SK-N-SH treated with all-trans-retinoic acid at 6 μM for 48 hours (cell line): ENCODE measurements at regions not wholly inside any gene's neighbourhood (a gene's known extent, or its start where the extent isn't known, plus 50 kb on each side); places are given as distances from the start of the nearest gene placed in this dataset.

Source experiments
- ATAC-seq: fragments of 200-7000 bp; cut with Tn5 transposase; 3 replicates; pipeline ENCODE4 v1.9.1; 2020; ENCODE audit warnings: mild to moderate bottlenecking, moderate library complexity
- BACH2 ChIP-seq: fragments of 250-450 bp; sonication (Bioruptor Pico); IDR thresholded peaks from 2 replicates; pipeline ENCODE4 v1.9.0; 2021; ENCODE audit warnings: mild to moderate bottlenecking, borderline replicate concordance
- CREB5 ChIP-seq: fragments of 250-450 bp; sonication (Bioruptor Pico); IDR thresholded peaks from 2 replicates; pipeline ENCODE4 v1.5.1; 2020; ENCODE audit warnings: low read depth, mild to moderate bottlenecking, moderate library complexity
- CSDC2 ChIP-seq: fragments of 250-450 bp; sonication (Bioruptor Pico); IDR thresholded peaks from 2 replicates; pipeline ENCODE4 v1.5.0; 2020; ENCODE audit warnings: mild to moderate bottlenecking, moderate library complexity
- CSRNP3 ChIP-seq: fragments of 250-450 bp; sonication (Bioruptor Pico); IDR thresholded peaks from 2 replicates; pipeline ENCODE4 v1.5.1; 2021; ENCODE audit warnings: mild to moderate bottlenecking, moderate library complexity
- ESRRG ChIP-seq: fragments of 250-450 bp; sonication (Bioruptor Pico); IDR thresholded peaks from 2 replicates; pipeline ENCODE4 v1.6.1; 2021; ENCODE audit warnings: mild to moderate bottlenecking
- GLIS3 ChIP-seq: fragments of 250-450 bp; sonication (Bioruptor Pico); IDR thresholded peaks from 2 replicates; pipeline ENCODE4 v1.5.0; 2020; ENCODE audit warnings: mild to moderate bottlenecking, moderate library complexity
- ISL1 ChIP-seq: fragments of 250-450 bp; sonication (Bioruptor Pico); IDR thresholded peaks from 2 replicates; pipeline ENCODE4 v2.1.2; 2022; ENCODE audit warnings: mild to moderate bottlenecking, moderate library complexity
- OSR1 ChIP-seq: fragments of 250-450 bp; sonication (Bioruptor Pico); IDR thresholded peaks from 2 replicates; pipeline ENCODE4 v1.8.0; 2022; ENCODE audit warnings: moderate library complexity, mild to moderate bottlenecking, inconsistent platforms
- PATZ1 ChIP-seq: fragments of 250-450 bp; sonication (Bioruptor Pico); IDR thresholded peaks from 2 replicates; pipeline ENCODE4 v1.8.0; 2020; ENCODE audit warnings: mild to moderate bottlenecking, moderate library complexity, borderline replicate concordance
- PPARA ChIP-seq: fragments of 250-450 bp; sonication (Bioruptor Pico); IDR thresholded peaks from 2 replicates; pipeline ENCODE4 v1.5.0; 2020; ENCODE audit warnings: mild to moderate bottlenecking, borderline replicate concordance
- RARB ChIP-seq: fragments of 250-450 bp; sonication (Bioruptor Pico); IDR thresholded peaks from 2 replicates; pipeline ENCODE4 v1.8.0; 2021; ENCODE audit warnings: mild to moderate bottlenecking, moderate library complexity
- SNAI2 ChIP-seq: fragments of 250-450 bp; sonication (Bioruptor Pico); IDR thresholded peaks from 2 replicates; pipeline ENCODE4 v1.5.0; 2020; ENCODE audit warnings: mild to moderate bottlenecking, moderate library complexity
- TCF4 ChIP-seq: fragments of 250-450 bp; sonication (Bioruptor Pico); IDR thresholded peaks from 2 replicates; pipeline ENCODE4 v1.8.0; 2021; ENCODE audit warnings: mild to moderate bottlenecking, moderate library complexity, borderline replicate concordance
- TOX ChIP-seq: fragments of 250-450 bp; sonication (Bioruptor Pico); IDR thresholded peaks from 2 replicates; pipeline ENCODE4 v1.8.0; 2021; ENCODE audit warnings: mild to moderate bottlenecking, moderate library complexity, borderline replicate concordance
- TSHZ2 ChIP-seq: fragments of 250-450 bp; sonication (Bioruptor Pico); IDR thresholded peaks from 2 replicates; pipeline ENCODE4 v1.5.0; 2020; ENCODE audit warnings: mild to moderate bottlenecking, moderate library complexity
- ZC3H10 ChIP-seq: fragments of 250-450 bp; sonication (Bioruptor Pico); IDR thresholded peaks from 2 replicates; pipeline ENCODE4 v1.5.1; 2021; ENCODE audit warnings: mild to moderate bottlenecking, moderate library complexity
- ZFP3 ChIP-seq: fragments of 250-450 bp; sonication (Bioruptor Pico); IDR thresholded peaks from 2 replicates; pipeline ENCODE4 v1.5.0; 2020; ENCODE audit warnings: mild to moderate bottlenecking, moderate library complexity
- ZFP30 ChIP-seq: fragments of 450-650 bp; formaldehyde crosslinking; IDR thresholded peaks from 2 replicates; pipeline ENCODE4 v1.5.0; 2022; ENCODE audit warnings: mild to moderate bottlenecking, moderate library complexity
- ZNF565 ChIP-seq: fragments of 450-650 bp; formaldehyde crosslinking; conservative IDR thresholded peaks from 2 replicates; pipeline ENCODE4 v1.5.0; 2020; ENCODE audit warnings: low read depth, mild to moderate bottlenecking, moderate library complexity
- ZNF70 ChIP-seq: fragments of 450-650 bp; formaldehyde crosslinking; IDR thresholded peaks from 2 replicates; pipeline ENCODE4 v1.5.0; 2020; ENCODE audit warnings: mild to moderate bottlenecking, moderate library complexity
- ZNF8 ChIP-seq: fragments of 450-650 bp; formaldehyde crosslinking; IDR thresholded peaks from 2 replicates; pipeline ENCODE4 v1.5.0; 2020; ENCODE audit warnings: mild to moderate bottlenecking, moderate library complexity

GRCh38 chr10:124328477-124329220 is 90.1 kb downstream of the OAT start:
- no peak for ATAC-seq
- no peak for TF ChIP-seq SNAI2
- TF ChIP-seq ZC3H10 (CRISPR knock-in tag): no peak
- TF ChIP-seq TOX (CRISPR knock-in tag): no peak
- no peak for TF ChIP-seq GLIS3 (CRISPR knock-in tag)
- no peak for TF ChIP-seq CSRNP3 (CRISPR knock-in tag)
- TF ChIP-seq TCF4: no peak
- no peak for TF ChIP-seq ZNF70 (CRISPR knock-in tag)
- no peak for TF ChIP-seq RARB

- no peak for ATAC-seq
- TF ChIP-seq BACH2 (CRISPR knock-in tag): no peak
- no peak for TF ChIP-seq RARB
- TF ChIP-seq SNAI2: no peak
- TF ChIP-seq ISL1 (CRISPR knock-in tag): no peak
- no peak for TF ChIP-seq TOX (CRISPR knock-in tag)
- TF ChIP-seq PPARA: no peak
- no peak for TF ChIP-seq ZNF565
- TF ChIP-seq ZNF70 (CRISPR knock-in tag): no peak
- no peak for TF ChIP-seq ZFP30 (CRISPR knock-in tag)
- TF ChIP-seq CREB5: no peak
- TF ChIP-seq ZNF8 (CRISPR knock-in tag): no peak
- TF ChIP-seq GLIS3 (CRISPR knock-in tag): no peak
- no peak for TF ChIP-seq PATZ1 (CRISPR knock-in tag)
- no peak for TF ChIP-seq TCF4
- no peak for TF ChIP-seq TSHZ2
- no peak for TF ChIP-seq CSRNP3 (CRISPR knock-in tag)
- no peak for TF ChIP-seq ZFP3 (CRISPR knock-in tag)
- TF ChIP-seq ESRRG (CRISPR knock-in tag): no peak
Observed at GRCh38 chr10:124325998-124326636, 92.6 kb downstream of the OAT start.

GRCh38 chr10:124325633-124325914 is 93.1 kb downstream of the OAT start:
- no peak for ATAC-seq
- TF ChIP-seq GLIS3 (CRISPR knock-in tag) (no peak), PATZ1 (CRISPR knock-in tag) (no peak), ZFP3 (CRISPR knock-in tag) (no peak), TSHZ2 (no peak), ZFP30 (CRISPR knock-in tag) (no peak), PPARA (no peak), OSR1 (CRISPR knock-in tag) (no peak), ZC3H10 (CRISPR knock-in tag) (no peak), ZNF565 (no peak), ZNF8 (CRISPR knock-in tag) (no peak), ESRRG (CRISPR knock-in tag) (no peak), CSDC2 (CRISPR knock-in tag) (no peak)
